ENCODE measurements at regions not wholly inside any gene's neighbourhood (a gene's known extent, or its start where the extent isn't known, plus 50 kb on each side); places are given as distances from the start of the nearest gene placed in this dataset.

DNA sequence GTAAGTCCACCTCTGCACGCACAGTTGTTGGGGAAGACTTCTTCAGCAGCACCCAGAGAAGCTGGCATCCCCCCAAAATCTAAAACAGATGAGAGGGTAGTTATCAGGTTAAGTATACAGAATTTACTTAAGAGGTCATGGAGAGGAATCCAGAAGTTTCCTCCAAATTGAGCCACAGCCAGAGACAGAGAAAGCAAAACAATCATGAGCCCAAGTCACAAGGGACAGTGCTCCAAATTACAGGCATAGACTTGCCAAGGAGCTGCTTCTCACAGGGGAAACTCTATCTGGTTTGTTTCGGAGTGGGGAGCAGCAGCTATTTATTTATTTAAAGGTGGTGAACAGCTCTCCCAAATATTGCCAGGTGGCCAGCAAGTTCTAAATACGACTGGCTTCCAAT lies 308.4 kb downstream of the SKIDA1 start:
- no peak overlapping the region for H2AFZ ChIP-seq (ENCODE audit: control insufficient read depth, low read depth, low read length)
- RAD21 ChIA-PET (ENCODE audit: unreplicated experiment) = no interaction called here
- no peak for ATAC-seq
- no peaks in the 10 kb centered on the region for H3K9me3 ChIP-seq (replicated peaks; ENCODE audit: control insufficient read depth, insufficient read depth, low read length)
- H3K4me1 ChIP-seq (ENCODE audit: control insufficient read depth, insufficient read depth, low read length) = no peaks in the 10 kb centered on the region
- H3K4me3 ChIP-seq = no peak overlapping the region
- FAIRE-seq = no peak
- DNase-seq (ENCODE audit: low read depth, low spot score) = no peak
- TF ChIP-seq, protein P1, sequence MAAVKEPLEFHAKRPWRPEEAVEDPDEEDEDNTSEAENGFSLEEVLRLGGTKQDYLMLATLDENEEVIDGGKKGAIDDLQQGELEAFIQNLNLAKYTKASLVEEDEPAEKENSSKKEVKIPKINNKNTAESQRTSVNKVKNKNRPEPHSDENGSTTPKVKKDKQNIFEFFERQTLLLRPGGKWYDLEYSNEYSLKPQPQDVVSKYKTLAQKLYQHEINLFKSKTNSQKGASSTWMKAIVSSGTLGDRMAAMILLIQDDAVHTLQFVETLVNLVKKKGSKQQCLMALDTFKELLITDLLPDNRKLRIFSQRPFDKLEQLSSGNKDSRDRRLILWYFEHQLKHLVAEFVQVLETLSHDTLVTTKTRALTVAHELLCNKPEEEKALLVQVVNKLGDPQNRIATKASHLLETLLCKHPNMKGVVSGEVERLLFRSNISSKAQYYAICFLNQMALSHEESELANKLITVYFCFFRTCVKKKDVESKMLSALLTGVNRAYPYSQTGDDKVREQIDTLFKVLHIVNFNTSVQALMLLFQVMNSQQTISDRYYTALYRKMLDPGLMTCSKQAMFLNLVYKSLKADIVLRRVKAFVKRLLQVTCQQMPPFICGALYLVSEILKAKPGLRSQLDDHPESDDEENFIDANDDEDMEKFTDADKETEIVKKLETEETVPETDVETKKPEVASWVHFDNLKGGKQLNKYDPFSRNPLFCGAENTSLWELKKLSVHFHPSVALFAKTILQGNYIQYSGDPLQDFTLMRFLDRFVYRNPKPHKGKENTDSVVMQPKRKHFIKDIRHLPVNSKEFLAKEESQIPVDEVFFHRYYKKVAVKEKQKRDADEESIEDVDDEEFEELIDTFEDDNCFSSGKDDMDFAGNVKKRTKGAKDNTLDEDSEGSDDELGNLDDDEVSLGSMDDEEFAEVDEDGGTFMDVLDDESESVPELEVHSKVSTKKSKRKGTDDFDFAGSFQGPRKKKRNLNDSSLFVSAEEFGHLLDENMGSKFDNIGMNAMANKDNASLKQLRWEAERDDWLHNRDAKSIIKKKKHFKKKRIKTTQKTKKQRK (IDR thresholded peaks at IDR 0.05; ENCODE audit: low read depth, low read length) = no peak
- no peak for TF ChIP-seq ZZZ3 (IDR thresholded peaks at IDR 0.05; ENCODE audit: control insufficient read depth, insufficient read length, low read depth)
- TF ChIP-seq CEBPB (IDR thresholded peaks at IDR 0.05; ENCODE audit: borderline replicate concordance in 1 of 2, low read depth in 2 of 2, low read length in 2 of 2) = no peak
- no peak for TF ChIP-seq MEF2B (IDR thresholded peaks at IDR 0.05; ENCODE audit: partially characterized antibody, poor library complexity, severe bottlenecking)
- no peak for TF ChIP-seq TARDBP (IDR thresholded peaks at IDR 0.05; ENCODE audit: borderline replicate concordance)
- TF ChIP-seq DPF2 (IDR thresholded peaks at IDR 0.05) = no peak
- TF ChIP-seq RUNX3 (IDR thresholded peaks at IDR 0.05; ENCODE audit: low read length) = no peak
- no peak for TF ChIP-seq KAT2A (conservative IDR thresholded peaks at IDR 0.05; ENCODE audit: control insufficient read depth, low read depth, low read length)
- no peak for TF ChIP-seq FOS (IDR thresholded peaks at IDR 0.05; ENCODE audit: borderline replicate concordance, extremely low read depth, insufficient read length)
- TF ChIP-seq, protein P2, sequence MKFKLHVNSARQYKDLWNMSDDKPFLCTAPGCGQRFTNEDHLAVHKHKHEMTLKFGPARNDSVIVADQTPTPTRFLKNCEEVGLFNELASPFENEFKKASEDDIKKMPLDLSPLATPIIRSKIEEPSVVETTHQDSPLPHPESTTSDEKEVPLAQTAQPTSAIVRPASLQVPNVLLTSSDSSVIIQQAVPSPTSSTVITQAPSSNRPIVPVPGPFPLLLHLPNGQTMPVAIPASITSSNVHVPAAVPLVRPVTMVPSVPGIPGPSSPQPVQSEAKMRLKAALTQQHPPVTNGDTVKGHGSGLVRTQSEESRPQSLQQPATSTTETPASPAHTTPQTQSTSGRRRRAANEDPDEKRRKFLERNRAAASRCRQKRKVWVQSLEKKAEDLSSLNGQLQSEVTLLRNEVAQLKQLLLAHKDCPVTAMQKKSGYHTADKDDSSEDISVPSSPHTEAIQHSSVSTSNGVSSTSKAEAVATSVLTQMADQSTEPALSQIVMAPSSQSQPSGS (IDR thresholded peaks at IDR 0.05; ENCODE audit: low read length) = no peak
- TF ChIP-seq, protein P3, sequence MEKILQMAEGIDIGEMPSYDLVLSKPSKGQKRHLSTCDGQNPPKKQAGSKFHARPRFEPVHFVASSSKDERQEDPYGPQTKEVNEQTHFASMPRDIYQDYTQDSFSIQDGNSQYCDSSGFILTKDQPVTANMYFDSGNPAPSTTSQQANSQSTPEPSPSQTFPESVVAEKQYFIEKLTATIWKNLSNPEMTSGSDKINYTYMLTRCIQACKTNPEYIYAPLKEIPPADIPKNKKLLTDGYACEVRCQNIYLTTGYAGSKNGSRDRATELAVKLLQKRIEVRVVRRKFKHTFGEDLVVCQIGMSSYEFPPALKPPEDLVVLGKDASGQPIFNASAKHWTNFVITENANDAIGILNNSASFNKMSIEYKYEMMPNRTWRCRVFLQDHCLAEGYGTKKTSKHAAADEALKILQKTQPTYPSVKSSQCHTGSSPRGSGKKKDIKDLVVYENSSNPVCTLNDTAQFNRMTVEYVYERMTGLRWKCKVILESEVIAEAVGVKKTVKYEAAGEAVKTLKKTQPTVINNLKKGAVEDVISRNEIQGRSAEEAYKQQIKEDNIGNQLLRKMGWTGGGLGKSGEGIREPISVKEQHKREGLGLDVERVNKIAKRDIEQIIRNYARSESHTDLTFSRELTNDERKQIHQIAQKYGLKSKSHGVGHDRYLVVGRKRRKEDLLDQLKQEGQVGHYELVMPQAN (conservative IDR thresholded peaks at IDR 0.05) = no peak
- TF ChIP-seq, protein P4, sequence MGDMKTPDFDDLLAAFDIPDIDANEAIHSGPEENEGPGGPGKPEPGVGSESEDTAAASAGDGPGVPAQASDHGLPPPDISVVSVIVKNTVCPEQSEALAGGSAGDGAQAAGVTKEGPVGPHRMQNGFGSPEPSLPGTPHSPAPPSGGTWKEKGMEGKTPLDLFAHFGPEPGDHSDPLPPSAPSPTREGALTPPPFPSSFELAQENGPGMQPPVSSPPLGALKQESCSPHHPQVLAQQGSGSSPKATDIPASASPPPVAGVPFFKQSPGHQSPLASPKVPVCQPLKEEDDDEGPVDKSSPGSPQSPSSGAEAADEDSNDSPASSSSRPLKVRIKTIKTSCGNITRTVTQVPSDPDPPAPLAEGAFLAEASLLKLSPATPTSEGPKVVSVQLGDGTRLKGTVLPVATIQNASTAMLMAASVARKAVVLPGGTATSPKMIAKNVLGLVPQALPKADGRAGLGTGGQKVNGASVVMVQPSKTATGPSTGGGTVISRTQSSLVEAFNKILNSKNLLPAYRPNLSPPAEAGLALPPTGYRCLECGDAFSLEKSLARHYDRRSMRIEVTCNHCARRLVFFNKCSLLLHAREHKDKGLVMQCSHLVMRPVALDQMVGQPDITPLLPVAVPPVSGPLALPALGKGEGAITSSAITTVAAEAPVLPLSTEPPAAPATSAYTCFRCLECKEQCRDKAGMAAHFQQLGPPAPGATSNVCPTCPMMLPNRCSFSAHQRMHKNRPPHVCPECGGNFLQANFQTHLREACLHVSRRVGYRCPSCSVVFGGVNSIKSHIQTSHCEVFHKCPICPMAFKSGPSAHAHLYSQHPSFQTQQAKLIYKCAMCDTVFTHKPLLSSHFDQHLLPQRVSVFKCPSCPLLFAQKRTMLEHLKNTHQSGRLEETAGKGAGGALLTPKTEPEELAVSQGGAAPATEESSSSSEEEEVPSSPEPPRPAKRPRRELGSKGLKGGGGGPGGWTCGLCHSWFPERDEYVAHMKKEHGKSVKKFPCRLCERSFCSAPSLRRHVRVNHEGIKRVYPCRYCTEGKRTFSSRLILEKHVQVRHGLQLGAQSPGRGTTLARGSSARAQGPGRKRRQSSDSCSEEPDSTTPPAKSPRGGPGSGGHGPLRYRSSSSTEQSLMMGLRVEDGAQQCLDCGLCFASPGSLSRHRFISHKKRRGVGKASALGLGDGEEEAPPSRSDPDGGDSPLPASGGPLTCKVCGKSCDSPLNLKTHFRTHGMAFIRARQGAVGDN (IDR thresholded peaks at IDR 0.05) = no peak
- TF ChIP-seq LARP7 (IDR thresholded peaks at IDR 0.05) = no peak
- no peak for TF ChIP-seq SIN3A (IDR thresholded peaks at IDR 0.05; ENCODE audit: low read depth, low read length)
- no peak for TF ChIP-seq ATF7 (IDR thresholded peaks at IDR 0.05; ENCODE audit: low read depth)
- no peak for TF ChIP-seq JUND (IDR thresholded peaks at IDR 0.05; ENCODE audit: low read depth, low read length)
- POLR2A ChIA-PET = no interaction called here
- intact Hi-C loops (cut with micrococcal nuclease; ENCODE audit: unreplicated experiment) = no loop called here
- H3K27me3 ChIP-seq (replicated peaks in 1 of 2; ENCODE audit: control insufficient read depth in 2 of 2, insufficient read depth in 2 of 2, low read length in 1 of 2) = no peaks in the 10 kb centered on the region
- H4K20me1 ChIP-seq (ENCODE audit: control insufficient read depth, insufficient read depth) = no peaks in the 10 kb centered on the region
- BruUV-seq (replicated peaks) = no TSS peak
- 5% methylated on average over 3 of the region's 3 CpGs for WGBS (ENCODE audit: insufficient coverage, insufficient replicate concordance, low lambda C conversion rate, missing lambda C conversion rate)
- no peaks in the 10 kb centered on the region for H3K79me2 ChIP-seq (ENCODE audit: control insufficient read depth, insufficient read depth, low read length)
- SMC1A ChIA-PET (ENCODE audit: uncharacterized antibody, unreplicated experiment) = no interaction called here
- H3K36me3 ChIP-seq (ENCODE audit: control insufficient read depth in 2 of 2, insufficient read depth in 2 of 2, low read length in 1 of 2) = no peaks in the 10 kb centered on the region
- CTCF ChIA-PET = interaction anchor here (0.6 kb wide), 1 partner anchor 1714 kb away, joined by 3 read pairs; no protein-coding TSS in a partner anchor
- in situ Hi-C loops (cut with MboI) = no loop called here
- no peak overlapping the region for H3K9ac ChIP-seq (ENCODE audit: control insufficient read depth, insufficient read depth, low read length)
- no peak overlapping the region for H3K4me2 ChIP-seq (ENCODE audit: control insufficient read depth, insufficient read depth)
- H3K27ac ChIP-seq (ENCODE audit: control insufficient read depth, insufficient read depth) = no peak overlapping the region
